Endodermal cell (in vitro differentiated cells): ENCODE measurements at regions not wholly inside any gene's neighbourhood (a gene's known extent, or its start where the extent isn't known, plus 50 kb on each side); places are given as distances from the start of the nearest gene placed in this dataset.

Experiments
- DNase-seq: peaks from one replicate; pipeline ENCODE4 v3.0.0-alpha.2; 2017
- H3K27ac ChIP-seq: 2 replicates; pipeline ENCODE4 v1.5.1; 2013; ENCODE audit warnings: mild to moderate bottlenecking, low read depth, low read length, moderate library complexity
- H3K27me3 ChIP-seq: 2 replicates; pipeline ENCODE4 v1.6.1; 2013; ENCODE audit warnings: mild to moderate bottlenecking, low read length, moderate library complexity; ENCODE audit not compliant: insufficient read depth, control insufficient read depth, poor library complexity, severe bottlenecking
- H3K36me3 ChIP-seq: 2 replicates; pipeline ENCODE4 v1.7.0; 2013; ENCODE audit warnings: mild to moderate bottlenecking, low read length, moderate library complexity; ENCODE audit not compliant: control insufficient read depth, insufficient read depth
- H3K4me1 ChIP-seq: one replicate; pipeline ENCODE4 v1.7.0; 2013; ENCODE audit warnings: low read length; ENCODE audit not compliant: control insufficient read depth, insufficient read depth
- H3K4me3 ChIP-seq: 2 replicates; pipeline ENCODE4 v1.5.1; 2013; ENCODE audit warnings: mild to moderate bottlenecking, low read length, moderate library complexity
- H3K9ac ChIP-seq: 2 replicates; pipeline ENCODE4 v1.6.1; 2013; ENCODE audit warnings: mild to moderate bottlenecking, low read length, moderate library complexity; ENCODE audit not compliant: poor library complexity, severe bottlenecking; ENCODE audit errors: extremely low read depth
- H3K9me3 ChIP-seq: 2 replicates; pipeline ENCODE4 v1.6.1; 2013; ENCODE audit warnings: mild to moderate bottlenecking, low read length, moderate library complexity; ENCODE audit not compliant: control insufficient read depth
- H3K27ac Mint-ChIP-seq: 2 replicates; pipeline ENCODE4 v1.8.0; 2020; ENCODE audit warnings: mixed read lengths
- H3K27me3 Mint-ChIP-seq: 2 replicates; pipeline ENCODE4 v1.8.0; 2021; ENCODE audit warnings: mild to moderate bottlenecking, mixed read lengths; ENCODE audit not compliant: insufficient read depth
- H3K36me3 Mint-ChIP-seq: 2 replicates; pipeline ENCODE4 v1.8.0; 2020; ENCODE audit warnings: low read depth, mixed read lengths
- H3K4me1 Mint-ChIP-seq: 2 replicates; pipeline ENCODE4 v1.8.0; 2020; ENCODE audit warnings: mixed read lengths
- H3K4me3 Mint-ChIP-seq: 2 replicates; pipeline ENCODE4 v1.8.0; 2020; ENCODE audit warnings: mild to moderate bottlenecking, moderate library complexity, mixed read lengths
- H3K9me3 Mint-ChIP-seq: 2 replicates; pipeline ENCODE4 v1.8.0; 2020; ENCODE audit warnings: mild to moderate bottlenecking, mixed read lengths
- CTCF ChIP-seq: fragments of 200-600 bp; sonication (generic); conservative IDR thresholded peaks from 2 replicates; pipeline ENCODE4 v1.5.0; 2021; ENCODE audit warnings: antibody characterized with exemption, mild to moderate bottlenecking
- WGBS, 2 experiments: methylation state at CpG; one replicate each; pipeline versions ENCODE4 v1.1.5 to v1.1.7; 2013; ENCODE audit warnings: missing lambda C conversion rate in 2 of 2, mixed read lengths in 1 of 2; ENCODE audit not compliant: insufficient coverage in 1 of 2, insufficient read length in 1 of 2; 5-methylcytosine and 5-hydroxymethylcytosine counted together

- Histone ChIP-seq H3K27me3 (no peaks in the 10 kb centered on the region), H3K9ac (no peak overlapping the region), H3K4me1 (no peaks in the 10 kb centered on the region), H3K36me3 (no peaks in the 10 kb centered on the region), H3K27ac (no peak overlapping the region), H3K4me3 (no peak overlapping the region), H3K9me3 (no peaks in the 10 kb centered on the region)
- Mint-ChIP-seq H3K4me3 (no peak overlapping the region), H3K27me3 (no peaks in the 10 kb centered on the region), H3K9me3 (no peaks in the 10 kb centered on the region), H3K27ac (no peak overlapping the region), H3K36me3 (no peaks in the 10 kb centered on the region), H3K4me1 (peaks cover 12% of the 10 kb centered on the region)
- no peak for TF ChIP-seq CTCF
- WGBS, 2 experiments, result 89 to 100% methylated on average over 2 to 4 of the region's 4 CpGs
- no peak for DNase-seq
Measured at GRCh38 chr7:46751471-46751870, 830.4 kb upstream of the IGFBP3 start.

GRCh38 chr7:46750321-46750865 is 829.3 kb upstream of the IGFBP3 start:
- Histone ChIP-seq H3K36me3 (no peaks in the 10 kb centered on the region), H3K9ac (no peak overlapping the region), H3K9me3 (no peaks in the 10 kb centered on the region), H3K27ac (no peak overlapping the region), H3K4me1 (no peaks in the 10 kb centered on the region), H3K27me3 (no peaks in the 10 kb centered on the region), H3K4me3 (no peak overlapping the region)
- no peak for TF ChIP-seq CTCF
- Mint-ChIP-seq H3K4me1 (peaks cover 12% of the 10 kb centered on the region), H3K36me3 (no peaks in the 10 kb centered on the region), H3K27me3 (no peaks in the 10 kb centered on the region), H3K27ac (no peak overlapping the region), H3K4me3 (no peak overlapping the region), H3K9me3 (no peaks in the 10 kb centered on the region)
- DNase-seq, result no peak
- WGBS, 2 experiments, result 89 to 94% methylated on average over 2 to 4 of the region's 4 CpGs

- DNase-seq, result no peak
- Histone ChIP-seq H3K9ac (no peak overlapping the region), H3K36me3 (no peaks in the 10 kb centered on the region), H3K9me3 (no peaks in the 10 kb centered on the region), H3K4me1 (no peaks in the 10 kb centered on the region), H3K27ac (no peak overlapping the region), H3K27me3 (no peaks in the 10 kb centered on the region), H3K4me3 (no peak overlapping the region)
- TF ChIP-seq CTCF, result no peak
- H3K36me3 Mint-ChIP-seq, result no peaks in the 10 kb centered on the region
- no peak overlapping the region for H3K27ac Mint-ChIP-seq
- H3K9me3 Mint-ChIP-seq, result no peaks in the 10 kb centered on the region
- peaks cover 2% of the 10 kb centered on the region for H3K4me1 Mint-ChIP-seq
- no peaks in the 10 kb centered on the region for H3K27me3 Mint-ChIP-seq
- 95 to 100% methylated on average over 3 to 6 of the region's 6 CpGs for WGBS, 2 experiments
- H3K4me3 Mint-ChIP-seq, result no peak overlapping the region
Measured at GRCh38 chr7:46747869-46748576, 827.0 kb upstream of the IGFBP3 start.
